Medulla oblongata (tissue), 1 donor: ENCODE measurements at regions not wholly inside any gene's neighbourhood (a gene's known extent, or its start where the extent isn't known, plus 50 kb on each side); places are given as distances from the start of the nearest gene placed in this dataset.

ENCODE experiments used
- DNase-seq: peaks from one replicate; pipeline ENCODE4 v3.0.0-alpha.2; 2015; ENCODE audit errors: extremely low spot score

- DNase-seq = no peak
These were observed 64.9 kb downstream of the MCFD2 start for GRCh38 chr2:46850742-46851141.

- DNase-seq = no peak
These were observed 65.7 kb downstream of the MCFD2 start for GRCh38 chr2:46849721-46850556.

GRCh38 chr2:46849046-46849715 is 66.4 kb downstream of the MCFD2 start:
- DNase-seq = no peak

DNA sequence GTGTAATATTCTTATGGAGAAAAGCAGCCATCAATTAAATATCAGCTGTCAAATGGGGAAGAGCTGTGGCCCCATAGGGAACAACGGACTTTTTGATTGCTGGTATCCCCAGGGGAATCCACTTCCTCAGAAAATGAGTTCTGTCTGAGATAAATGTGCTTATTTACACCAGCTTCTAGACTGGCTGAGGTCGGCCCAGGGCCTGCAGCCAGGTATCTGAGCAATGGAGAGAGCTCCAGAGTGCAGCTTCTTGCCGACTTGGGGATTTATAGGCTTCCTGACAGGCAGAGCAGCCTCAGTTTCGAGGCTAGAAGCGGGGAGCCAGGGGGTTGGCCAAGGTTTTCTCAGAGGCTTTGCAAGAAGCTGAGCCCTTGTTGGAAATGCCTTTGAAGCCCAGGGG is 67.2 kb downstream of the MCFD2 start:
- DNase-seq = peak; percentile 53

- DNase-seq = no peak
These were observed 67.7 kb downstream of the MCFD2 start for GRCh38 chr2:46847726-46848412.

DNA sequence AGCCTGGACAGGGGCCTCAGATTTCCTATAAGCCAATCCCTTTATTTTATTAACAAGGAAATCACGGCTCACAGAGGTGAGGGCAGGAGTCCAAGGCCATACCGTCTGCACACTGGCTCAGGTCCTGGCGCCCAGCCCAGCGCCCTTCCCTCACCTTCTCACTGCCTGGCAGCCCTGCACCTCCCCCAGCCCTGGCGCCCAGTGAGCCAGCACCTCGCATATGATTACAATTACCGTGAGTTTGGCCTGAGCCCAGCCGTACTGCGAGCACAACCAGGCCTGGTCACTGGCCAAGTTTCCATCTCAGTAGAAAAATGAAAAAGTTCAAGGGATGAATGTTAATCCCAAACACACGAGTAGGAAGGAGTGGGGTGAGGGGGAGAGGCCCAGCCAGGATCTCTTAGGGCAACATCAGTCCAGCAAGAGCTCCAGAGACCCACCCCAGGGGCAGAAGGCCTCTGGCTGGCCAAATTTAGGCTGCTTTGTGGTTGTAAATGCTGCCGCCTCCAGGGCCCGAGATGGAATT is 68.4 kb downstream of the MCFD2 start:
- DNase-seq = peak; percentile 60

DNA sequence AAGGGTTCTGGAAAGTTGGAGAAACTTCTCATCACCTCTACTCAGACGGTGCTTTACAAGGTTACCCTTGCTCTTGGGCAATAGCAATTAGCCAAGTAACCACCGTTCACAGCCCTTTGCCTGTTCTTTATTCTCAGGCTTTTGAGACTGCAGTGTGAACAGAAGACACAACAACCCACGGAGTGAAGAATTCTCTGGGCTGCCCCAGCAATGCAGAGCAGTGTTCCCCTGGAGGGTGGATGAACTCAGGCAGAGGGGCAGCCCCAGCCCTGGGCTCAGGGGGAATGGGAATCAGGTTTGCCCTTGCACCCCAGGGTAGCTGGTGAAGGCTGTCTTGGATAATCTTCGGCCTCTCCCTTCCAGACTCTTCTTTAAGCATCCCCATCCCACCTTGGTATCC is 69.1 kb downstream of the MCFD2 start:
- DNase-seq = no peak

DNA sequence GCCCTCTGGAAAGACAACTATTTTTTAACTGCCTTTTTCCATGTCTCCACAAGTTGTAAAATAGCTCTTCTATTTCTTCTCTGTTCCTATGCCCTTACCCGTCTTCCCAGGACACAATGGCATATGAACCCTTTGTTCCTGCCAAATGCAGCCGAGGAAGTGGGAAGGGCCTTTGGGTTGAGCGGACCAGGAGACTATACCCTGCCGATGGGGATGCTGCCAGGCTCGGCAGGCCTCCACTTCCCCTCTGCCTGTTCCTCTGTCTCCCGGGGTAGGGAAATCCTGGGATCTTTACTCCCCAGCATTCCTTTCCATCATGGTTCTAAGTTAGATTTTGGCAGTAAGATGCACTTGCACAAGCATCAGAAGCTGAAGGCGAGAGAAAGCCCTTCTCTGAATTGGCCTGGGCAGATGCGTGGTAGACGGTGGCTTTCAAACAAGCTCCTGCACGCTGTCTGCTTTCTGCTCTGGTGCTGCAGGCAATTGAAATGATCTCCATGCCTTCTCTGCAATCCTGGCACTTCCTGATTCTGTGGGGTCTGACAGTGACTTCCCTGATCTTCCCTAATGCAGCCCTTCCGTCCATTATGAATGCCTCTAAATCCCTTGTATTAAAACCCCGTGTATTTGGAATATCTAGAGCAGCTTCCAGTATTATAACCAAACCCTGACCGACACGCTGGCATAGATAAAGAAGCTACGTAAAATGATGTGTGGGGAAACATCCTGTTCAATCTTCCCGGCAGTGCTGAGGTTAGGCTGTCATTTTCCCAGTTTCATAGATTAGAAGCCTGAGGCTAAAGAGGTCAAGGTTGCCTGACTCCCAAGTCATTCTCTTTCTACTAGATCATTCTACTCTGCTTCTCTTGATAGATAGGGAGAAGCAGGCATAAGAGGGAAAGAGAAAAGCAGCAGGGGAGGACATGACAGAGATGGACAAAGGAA is 69.8 kb downstream of the MCFD2 start:
- no peak for DNase-seq

DNA sequence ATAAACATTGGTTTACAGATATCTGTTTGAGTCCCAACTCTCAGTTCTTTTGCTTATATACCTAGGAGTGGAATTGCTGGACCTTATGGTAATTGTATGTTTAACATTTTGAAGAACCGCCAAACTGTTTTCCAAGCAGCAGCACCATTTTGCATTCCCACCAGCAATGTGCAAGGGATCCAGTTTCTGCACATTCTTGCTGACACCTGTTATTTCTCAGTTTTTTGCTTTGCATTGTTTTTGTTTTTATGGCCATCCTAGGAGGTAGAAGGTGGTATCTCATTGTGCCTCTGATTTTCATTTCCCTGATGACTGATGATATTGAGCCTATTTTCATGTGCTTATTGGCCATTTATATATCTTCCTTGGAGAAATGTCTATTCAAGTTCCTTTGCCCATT is 71.2 kb downstream of the MCFD2 start:
- DNase-seq = no peak

DNA sequence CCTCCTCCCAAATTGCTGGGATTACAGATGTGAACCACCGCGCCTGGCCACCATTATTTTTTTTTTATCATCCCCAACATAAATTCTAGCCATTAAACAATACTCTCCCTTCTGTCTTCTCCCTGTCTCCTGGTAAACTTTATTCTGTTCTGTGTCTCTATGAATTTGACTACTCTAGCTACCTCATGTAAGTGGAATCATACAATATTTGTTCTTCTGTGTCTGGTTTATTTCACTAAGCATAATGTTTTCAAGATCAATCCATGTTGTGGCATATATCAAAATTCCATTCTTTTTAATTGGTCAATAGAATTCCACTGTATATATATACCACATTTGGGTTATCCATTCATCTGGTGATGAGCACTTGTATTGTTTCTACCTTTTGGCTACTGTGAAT is 71.6 kb downstream of the MCFD2 start:
- DNase-seq = no peak

DNA sequence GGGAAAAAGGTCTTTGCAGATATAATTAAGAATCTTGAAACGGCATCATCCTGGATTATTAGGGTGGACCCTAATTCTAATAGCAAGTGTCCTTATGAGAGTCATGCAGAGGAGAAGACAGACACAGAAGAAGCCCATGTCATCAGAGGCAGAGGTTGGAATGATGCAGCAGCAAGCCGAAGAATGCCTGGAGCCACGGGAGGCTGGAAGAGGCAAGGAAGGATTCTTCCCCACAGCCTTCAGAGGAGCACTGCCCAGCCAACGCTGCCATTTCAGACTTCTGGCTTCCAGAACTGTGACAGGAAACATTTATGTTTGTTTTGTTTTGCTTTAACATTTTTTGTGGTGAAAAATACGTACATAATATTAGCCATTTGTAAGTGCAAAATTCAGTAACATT is 72.3 kb downstream of the MCFD2 start:
- DNase-seq = no peak

DNA sequence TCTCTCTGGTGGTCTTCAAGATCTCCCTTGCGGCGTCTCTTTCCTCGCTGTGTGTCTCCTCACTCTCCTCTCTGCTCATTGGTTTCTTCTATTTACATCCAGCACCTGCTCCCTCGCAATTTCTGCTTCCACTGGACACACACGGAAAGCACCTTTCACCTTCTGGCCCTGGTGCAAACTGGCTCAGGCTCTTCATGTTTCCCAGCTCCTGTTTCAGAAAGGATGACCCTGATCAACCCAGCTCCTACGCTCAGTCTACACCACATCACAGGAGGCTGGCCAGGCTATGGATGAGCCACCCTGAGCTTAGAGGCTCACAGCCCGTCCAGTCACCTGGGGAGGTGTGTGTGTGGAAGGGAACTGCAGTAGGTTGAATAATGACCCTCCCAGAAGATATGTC is 72.7 kb downstream of the MCFD2 start:
- DNase-seq = no peak

DNA sequence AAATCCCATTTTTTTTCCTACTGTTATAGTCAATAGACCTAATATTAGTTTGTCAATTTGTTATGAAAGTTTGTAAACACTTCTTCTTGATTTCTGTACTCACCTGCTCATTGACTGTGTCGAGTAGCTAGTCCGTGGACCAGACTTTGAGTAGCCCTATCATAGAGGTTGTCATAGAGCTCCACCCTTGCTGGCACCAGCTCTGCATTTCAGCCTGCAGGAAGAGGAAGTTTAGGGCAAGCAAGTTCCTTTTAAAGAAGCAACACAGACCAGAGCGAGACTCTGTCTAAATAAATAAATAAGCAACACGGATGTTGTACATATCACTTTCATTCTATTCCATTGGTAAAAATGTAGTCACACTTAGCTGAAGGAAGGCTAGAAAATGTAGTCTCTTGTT is 74.0 kb downstream of the MCFD2 start:
- peak; percentile 33 for DNase-seq

DNA sequence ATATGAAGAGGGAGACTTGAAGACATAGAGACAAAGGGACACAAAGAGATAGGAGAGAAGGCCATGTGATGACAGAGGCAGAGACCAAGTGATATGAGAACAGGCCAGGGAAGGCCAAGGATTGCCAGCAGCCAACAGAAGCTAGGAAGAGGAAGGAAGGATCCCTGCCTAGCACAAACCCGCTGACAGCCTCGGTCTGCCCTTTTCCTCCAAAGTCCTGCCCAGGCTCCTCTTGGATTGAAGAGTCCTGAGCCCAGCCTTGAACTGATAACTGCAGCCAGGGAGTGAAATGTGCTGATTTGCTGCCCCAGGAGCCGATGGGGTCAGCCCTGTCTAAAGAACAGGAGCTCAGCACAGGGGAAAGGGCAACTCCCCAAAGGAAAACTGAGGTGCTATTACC is 76.6 kb downstream of the MCFD2 start:
- DNase-seq = no peak

GRCh38 chr2:46837704-46838103 is 77.9 kb downstream of the MCFD2 start:
- no peak for DNase-seq

DNA sequence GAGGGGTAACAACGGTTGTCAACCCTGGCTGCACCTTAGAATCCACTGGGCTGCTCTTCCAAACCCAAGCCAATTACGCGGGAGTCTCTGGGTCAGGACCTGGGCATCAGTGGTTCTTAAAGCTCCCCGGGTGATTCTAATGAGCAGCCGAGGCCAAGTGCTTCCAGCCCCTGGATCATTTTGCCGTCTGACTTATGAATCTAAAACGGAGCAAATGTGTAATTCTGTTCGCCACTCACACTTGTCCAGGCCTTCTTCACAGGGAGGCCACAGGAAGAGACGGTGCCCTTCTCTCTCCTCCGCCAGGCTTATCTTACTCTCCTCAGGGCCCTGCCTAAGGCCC is 78.5 kb downstream of the MCFD2 start:
- no peak for DNase-seq

- DNase-seq = no peak
These were observed 79.1 kb downstream of the MCFD2 start for GRCh38 chr2:46836295-46837111.

- DNase-seq = no peak
These were observed 80.1 kb downstream of the MCFD2 start for GRCh38 chr2:46835520-46835919.

DNA sequence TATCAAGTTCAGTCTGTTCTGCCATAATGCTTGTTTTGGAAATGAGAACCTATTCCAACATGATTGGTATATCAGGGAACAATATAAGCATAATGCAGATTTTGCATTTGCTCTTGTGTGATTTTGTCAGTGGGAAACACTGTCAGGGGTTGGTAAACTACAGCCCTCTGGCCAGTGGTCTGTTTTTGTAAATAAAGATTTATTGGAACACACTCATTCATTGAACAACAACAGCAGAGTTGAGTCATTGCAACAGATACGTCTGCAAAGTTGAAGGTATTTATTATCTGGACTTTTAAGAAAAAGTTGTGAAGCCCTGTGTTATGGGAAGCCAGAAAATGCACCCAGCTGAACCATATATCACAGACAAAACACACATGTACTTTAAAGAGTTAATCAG is 83.1 kb downstream of the MCFD2 start:
- no peak for DNase-seq

GRCh38 chr2:46831869-46832265 is 83.7 kb downstream of the MCFD2 start:
- DNase-seq = no peak
